ENCODE measurements at regions not wholly inside any gene's neighbourhood (a gene's known extent, or its start where the extent isn't known, plus 50 kb on each side); places are given as distances from the start of the nearest gene placed in this dataset.

GRCh38 chr16:64158941-64159588 is 962.8 kb downstream of the CDH11 start:
- no TSS peak for BruUV-seq (replicated peaks)
- intact Hi-C loops (cut with micrococcal nuclease; ENCODE audit: unreplicated experiment) = no loop called here
- H3K9me3 Mint-ChIP-seq (ENCODE audit: unreplicated experiment) = no peaks in the 10 kb centered on the region

GRCh38 chr16:64153718-64154117 is 968.1 kb downstream of the CDH11 start:
- POLR2A ChIA-PET = no interaction called here
- H3K9me3 ChIP-seq = no peaks in the 10 kb centered on the region
- BruUV-seq (replicated peaks) = no TSS peak
- no peak for TF ChIP-seq CTCF (IDR thresholded peaks at IDR 0.05; ENCODE audit: insufficient read depth in 1 of 2, low read depth in 1 of 2, low read length in 1 of 2, severe bottlenecking in 1 of 2, unreplicated experiment in 1 of 2)
- H3K9me3 Mint-ChIP-seq (ENCODE audit: unreplicated experiment) = no peaks in the 10 kb centered on the region
- H3K27me3 Mint-ChIP-seq (ENCODE audit: insufficient read depth, unreplicated experiment) = no peaks in the 10 kb centered on the region
- intact Hi-C loops (cut with micrococcal nuclease; ENCODE audit: unreplicated experiment) = no loop called here
- CTCF ChIA-PET = no interaction called here
- no peaks in the 10 kb centered on the region for H3K4me1 ChIP-seq
- DNase-seq = no peak
- no peaks in the 10 kb centered on the region for H3K36me3 Mint-ChIP-seq (ENCODE audit: insufficient read depth, unreplicated experiment)
- H3K27me3 ChIP-seq (replicated peaks; ENCODE audit: control insufficient read depth, insufficient read depth, low read length) = no peaks in the 10 kb centered on the region; the same call in 1 of the 2 replicates
- H3K4me3 Mint-ChIP-seq (ENCODE audit: unreplicated experiment) = no peak overlapping the region
- H3K4me1 Mint-ChIP-seq (ENCODE audit: low read depth, unreplicated experiment) = no peaks in the 10 kb centered on the region
- no peak overlapping the region for H3K27ac Mint-ChIP-seq (ENCODE audit: unreplicated experiment)
- H3K36me3 ChIP-seq (ENCODE audit: control insufficient read depth, insufficient read depth, low read length) = no peaks in the 10 kb centered on the region
- H3K4me3 ChIP-seq (ENCODE audit: low read depth, low read length) = no peak overlapping the region

More at GRCh38 chr16:64158941-64159588, 962.8 kb downstream of the CDH11 start:
- Histone ChIP-seq H3K4me1 (no peaks in the 10 kb centered on the region), H3K4me3 (ENCODE audit: low read depth, low read length) (no peak overlapping the region), H3K36me3 (ENCODE audit: control insufficient read depth, insufficient read depth, low read length) (no peaks in the 10 kb centered on the region), H3K9me3 (no peaks in the 10 kb centered on the region), H3K27me3 (replicated peaks; ENCODE audit: control insufficient read depth, insufficient read depth, low read length) (no peaks in the 10 kb centered on the region)
- DNase-seq = no peak
- Mint-ChIP-seq H3K4me3 (ENCODE audit: unreplicated experiment) (no peak overlapping the region), H3K27me3 (ENCODE audit: insufficient read depth, unreplicated experiment) (no peaks in the 10 kb centered on the region), H3K36me3 (ENCODE audit: insufficient read depth, unreplicated experiment) (no peaks in the 10 kb centered on the region), H3K27ac (ENCODE audit: unreplicated experiment) (no peak overlapping the region), H3K4me1 (ENCODE audit: low read depth, unreplicated experiment) (no peaks in the 10 kb centered on the region)
- ChIA-PET CTCF (no interaction called here), POLR2A (no interaction called here)
- no peak for TF ChIP-seq CTCF (IDR thresholded peaks at IDR 0.05; ENCODE audit: insufficient read depth in 1 of 2, low read depth in 1 of 2, low read length in 1 of 2, severe bottlenecking in 1 of 2, unreplicated experiment in 1 of 2)

DNA sequence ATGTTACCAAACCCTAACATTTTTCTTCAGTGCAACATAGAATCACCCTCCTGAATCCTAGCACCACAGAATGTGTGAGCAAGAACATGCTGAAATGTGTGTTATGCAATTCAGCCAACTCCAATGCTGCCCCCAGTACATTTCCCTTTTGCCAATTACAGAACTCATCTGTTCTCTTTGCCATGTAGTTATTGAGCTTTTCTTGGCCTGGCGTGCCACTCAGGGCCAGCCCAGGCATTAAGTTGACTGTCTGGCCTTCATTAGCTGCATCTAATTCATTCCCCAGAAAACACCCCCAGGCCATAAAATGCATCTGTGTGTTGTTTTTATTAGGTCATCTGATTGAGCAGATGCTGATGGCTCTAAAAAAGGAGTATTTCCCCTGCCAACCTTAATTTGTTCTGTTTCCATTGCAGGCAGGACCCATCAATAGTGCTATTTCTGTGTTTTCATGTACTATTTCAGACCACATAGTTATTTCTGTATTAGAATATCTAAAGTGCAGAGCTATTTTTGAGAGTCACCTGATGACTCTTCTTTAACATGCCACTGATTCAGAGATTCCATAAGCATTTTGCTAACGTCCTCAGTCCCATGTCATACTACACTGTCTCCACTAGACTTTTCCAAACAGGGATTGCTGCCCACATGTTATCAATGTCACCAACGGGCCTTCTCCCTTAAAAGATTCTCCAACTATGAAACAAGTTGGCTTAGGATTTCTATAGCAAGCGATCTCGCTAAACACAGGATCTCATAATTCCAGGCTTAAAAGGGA is 969.7 kb downstream of the CDH11 start:
- H3K4me1 ChIP-seq = no peaks in the 10 kb centered on the region
- Mint-ChIP-seq H3K9me3 (ENCODE audit: unreplicated experiment) (no peaks in the 10 kb centered on the region), H3K27ac (ENCODE audit: unreplicated experiment) (no peak overlapping the region), H3K36me3 (ENCODE audit: insufficient read depth, unreplicated experiment) (no peaks in the 10 kb centered on the region), H3K27me3 (ENCODE audit: insufficient read depth, unreplicated experiment) (no peaks in the 10 kb centered on the region), H3K4me1 (ENCODE audit: low read depth, unreplicated experiment) (no peaks in the 10 kb centered on the region), H3K4me3 (ENCODE audit: unreplicated experiment) (no peak overlapping the region)
- H3K27me3 ChIP-seq (replicated peaks; ENCODE audit: control insufficient read depth, insufficient read depth, low read length) = no peaks in the 10 kb centered on the region; the same call in 1 of the 2 replicates
- no peak for TF ChIP-seq CTCF (IDR thresholded peaks at IDR 0.05; ENCODE audit: insufficient read depth in 1 of 2, low read depth in 1 of 2, low read length in 1 of 2, severe bottlenecking in 1 of 2, unreplicated experiment in 1 of 2)
- ChIA-PET POLR2A (no interaction called here), CTCF (no interaction called here)
- no peaks in the 10 kb centered on the region for H3K9me3 ChIP-seq
- no TSS peak for BruUV-seq (replicated peaks)
- intact Hi-C loops (cut with micrococcal nuclease; ENCODE audit: unreplicated experiment) = no loop called here
- H3K36me3 ChIP-seq (ENCODE audit: control insufficient read depth, insufficient read depth, low read length) = no peaks in the 10 kb centered on the region
- no peak for DNase-seq
- no peak overlapping the region for H3K4me3 ChIP-seq (ENCODE audit: low read depth, low read length)
